SK-N-SH (cell line): ENCODE measurements at regions not wholly inside any gene's neighbourhood (a gene's known extent, or its start where the extent isn't known, plus 50 kb on each side); places are given as distances from the start of the nearest gene placed in this dataset.

Experiments used
- CTCF ChIA-PET: fragments of 300-600, 350-600 bp; formaldehyde crosslinking; extraction: SDS; loops from one replicate; lab custom pipeline; 2021; lab: Yijun Ruan, JAX
- POLR2A ChIA-PET: fragments of 350-600 bp; sonication (Branson Sonifier 250); formaldehyde crosslinking; extraction: SDS; loops from one replicate; lab custom pipeline; 2020; ENCODE audit warnings: antibody characterized with exemption, inconsistent platforms; lab: Yijun Ruan, JAX
- DNase-seq: peaks from one replicate; pipeline ENCODE4 v3.0.0; 2012
- H2AFZ ChIP-seq: fragments of 200-600 bp; sonication (generic); 2 replicates; pipeline ENCODE4 v1.8.1; 2016; ENCODE audit warnings: antibody characterized with exemption, mild to moderate bottlenecking, low read depth
- H3F3A ChIP-seq: fragments of 200-600 bp; sonication (generic); replicated peaks from 2 replicates; pipeline ENCODE3; 2016; ENCODE audit warnings: antibody characterized with exemption, mild to moderate bottlenecking; ENCODE audit not compliant: insufficient read depth
- H3K27ac ChIP-seq, 2 experiments: fragments of 200-500 bp in 1 of 2; fragments of 200-600 bp in 1 of 2; sonication (Bioruptor generic) in 1 of 2; sonication (generic), shearing (Covaris generic) in 1 of 2; 2 replicates each; pipeline versions ENCODE4 v1.5.1 to v1.6.1; 2014 to 2016; ENCODE audit warnings: low read depth in 2 of 2, inconsistent platforms in 1 of 2, low read length in 1 of 2, mild to moderate bottlenecking in 1 of 2, mixed read lengths in 1 of 2
- H3K27me3 ChIP-seq: fragments of 200-600 bp; sonication (generic), shearing (Covaris generic); 2 replicates; pipeline ENCODE4 v1.6.1; 2016; ENCODE audit warnings: mixed run types; ENCODE audit not compliant: insufficient read depth
- H3K36me3 ChIP-seq, 2 experiments: fragments of 200-500 bp in 1 of 2; fragments of 200-600 bp in 1 of 2; sonication (Bioruptor generic) in 1 of 2; sonication (generic) in 1 of 2; replicated peaks in 1 of 2; 2 replicates each; pipeline versions ENCODE3 to v1.5.1; 2014 to 2016; ENCODE audit warnings: low read length in 1 of 2, mild to moderate bottlenecking in 1 of 2; ENCODE audit not compliant: insufficient read depth in 2 of 2, control insufficient read depth in 1 of 2
- H3K4me1 ChIP-seq, 2 experiments: fragments of 200-500 bp in 1 of 2; fragments of 200-600 bp in 1 of 2; sonication (Bioruptor generic) in 1 of 2; sonication (generic), shearing (Covaris generic) in 1 of 2; 2 replicates each; pipeline versions ENCODE4 v1.5.1 to v1.6.1; 2014 to 2016; ENCODE audit warnings: low read depth in 1 of 2, low read length in 1 of 2, mixed run types in 1 of 2; ENCODE audit not compliant: insufficient read depth in 2 of 2, control insufficient read depth in 1 of 2
- H3K4me2 ChIP-seq: fragments of 200-600 bp; sonication (generic), shearing (Covaris generic); 2 replicates; pipeline ENCODE4 v1.6.1; 2017; ENCODE audit warnings: mixed run types
- H3K4me3 ChIP-seq, 2 experiments: fragments of 200-500 bp in 1 of 2; fragments of 200-600 bp in 1 of 2; sonication (Bioruptor generic) in 1 of 2; sonication (generic), shearing (Covaris generic) in 1 of 2; 2 replicates each; pipeline versions ENCODE4 v1.5.1 to v1.8.1; 2014 to 2016; ENCODE audit warnings: low read depth in 2 of 2, inconsistent platforms in 1 of 2, low read length in 1 of 2, mild to moderate bottlenecking in 1 of 2, mixed read lengths in 1 of 2, moderate library complexity in 1 of 2
- H3K79me2 ChIP-seq: fragments of 200-600 bp; sonication (generic); 2 replicates; pipeline ENCODE4 v1.8.1; 2017; ENCODE audit warnings: mild to moderate bottlenecking; ENCODE audit not compliant: insufficient read depth
- H3K9ac ChIP-seq: fragments of 200-600 bp; sonication (generic); 2 replicates; pipeline ENCODE4 v1.6.1; 2017; ENCODE audit warnings: mixed run types
- H3K9me2 ChIP-seq: fragments of 200-600 bp; sonication (generic); 2 replicates; pipeline ENCODE4 v1.6.1; 2017; ENCODE audit warnings: mixed run types
- H3K9me3 ChIP-seq: fragments of 200-600 bp; sonication (generic); 2 replicates; pipeline ENCODE4 v1.6.1; 2017; ENCODE audit warnings: mixed run types, mild to moderate bottlenecking, moderate library complexity
- H4K20me1 ChIP-seq: fragments of 200-600 bp; sonication (generic); 2 replicates; pipeline ENCODE4 v1.6.1; 2017; ENCODE audit warnings: mild to moderate bottlenecking, mixed run types; ENCODE audit not compliant: insufficient read depth
- CTCF ChIP-seq: fragments of 200-600 bp; sonication (generic); IDR thresholded peaks from 2 replicates; pipeline ENCODE4 v1.6.1; 2017; ENCODE audit warnings: antibody characterized with exemption, mild to moderate bottlenecking, moderate library complexity
- EP300 ChIP-seq, 2 experiments: IDR thresholded peaks; 2 replicates each; pipeline versions ENCODE4 v1.4.0 to v1.6.1; 2012; ENCODE audit warnings: borderline replicate concordance in 1 of 2, low read depth in 1 of 2, low read length in 1 of 2
- EZH2phosphoT487 ChIP-seq: fragments of 200-600 bp; sonication (generic); IDR thresholded peaks from 2 replicates; pipeline ENCODE4 v1.6.1; 2017; ENCODE audit warnings: low read depth, mixed run types, mild to moderate bottlenecking, antibody characterized with exemption, moderate library complexity, borderline replicate concordance
- FOSL2 ChIP-seq: IDR thresholded peaks from 2 replicates; pipeline ENCODE4 v1.4.0; 2012; ENCODE audit warnings: low read depth, mild to moderate bottlenecking, moderate library complexity, borderline replicate concordance
- FOXJ3 ChIP-seq: sonication (generic); formaldehyde crosslinking; IDR thresholded peaks from 2 replicates; pipeline ENCODE4 v1.5.1; 2020; ENCODE audit warnings: mild to moderate bottlenecking, missing genetic modification reagents
- FOXM1 ChIP-seq: IDR thresholded peaks from 2 replicates; pipeline ENCODE4 v1.4.0; 2012; ENCODE audit warnings: low read depth, mild to moderate bottlenecking
- GABPA ChIP-seq: IDR thresholded peaks from 2 replicates; pipeline ENCODE4 v1.4.0; 2012; ENCODE audit warnings: low read depth, mild to moderate bottlenecking
- GATA2 ChIP-seq: sonication (generic); formaldehyde crosslinking; IDR thresholded peaks from 2 replicates; pipeline ENCODE4 v1.5.0; 2020; ENCODE audit warnings: mild to moderate bottlenecking, missing genetic modification reagents
- JUND ChIP-seq: IDR thresholded peaks from 2 replicates; pipeline ENCODE4 v1.4.0; 2012
- MEF2A ChIP-seq: IDR thresholded peaks from 2 replicates; pipeline ENCODE4 v1.4.0; 2012; ENCODE audit warnings: low read depth, borderline replicate concordance
- MXI1 ChIP-seq: IDR thresholded peaks from 2 replicates; pipeline ENCODE4 v1.6.1; 2012; ENCODE audit warnings: mild to moderate bottlenecking, low read depth, low read length, improper control_type of control experiment
- NFIC ChIP-seq: IDR thresholded peaks from 2 replicates; pipeline ENCODE4 v1.4.0; 2012; ENCODE audit warnings: borderline replicate concordance
- NRF1 ChIP-seq: IDR thresholded peaks from 2 replicates; pipeline ENCODE4 v1.6.1; 2012; ENCODE audit warnings: low read depth, mild to moderate bottlenecking, low read length
- PBX3 ChIP-seq: IDR thresholded peaks from 2 replicates; pipeline ENCODE4; 2012
- RAD21 ChIP-seq: IDR thresholded peaks from 2 replicates; pipeline ENCODE4 v1.6.1; 2012; ENCODE audit warnings: mild to moderate bottlenecking, low read length
- RCOR1 ChIP-seq: fragments of 150-350 bp; IDR thresholded peaks from 2 replicates; pipeline ENCODE4 v1.6.1; 2017; ENCODE audit warnings: antibody characterized with exemption, low read length
- TCF12 ChIP-seq: IDR thresholded peaks from 2 replicates; pipeline ENCODE4 v1.4.0; 2012
- YY1 ChIP-seq: IDR thresholded peaks from 2 replicates; pipeline ENCODE4 v1.4.0; 2012; ENCODE audit warnings: low read depth, mild to moderate bottlenecking
- WGBS: methylation state at CpG from one replicate; pipeline ENCODE4 v1.1.6; 2017; ENCODE audit warnings: low lambda C conversion rate; 5-methylcytosine and 5-hydroxymethylcytosine counted together
- TF ChIP-seq, protein P1 (sequence below): IDR thresholded peaks from 2 replicates; pipeline ENCODE4 v1.4.0; 2012; ENCODE audit warnings: low read depth

- Histone ChIP-seq H3K4me2 (no peak overlapping the region), H3K36me3 (no peaks in the 10 kb centered on the region), H3K9me2 (no peaks in the 10 kb centered on the region), H3K9ac (no peak overlapping the region), H3F3A (no peaks in the 10 kb centered on the region), H3K79me2 (no peaks in the 10 kb centered on the region), H4K20me1 (no peaks in the 10 kb centered on the region), H3K27ac (no peak overlapping the region), H2AFZ (no peak overlapping the region), H3K4me3 (no peak overlapping the region), H3K9me3 (no peaks in the 10 kb centered on the region)
- 5% methylated on average over 1 of the region's 2 CpGs for WGBS
- no peak for DNase-seq
- ChIA-PET CTCF (no interaction called here), POLR2A (no interaction called here)
- no peak for TF ChIP-seq JUND
- TF ChIP-seq MEF2A = no peak
- no peak for TF ChIP-seq RAD21
- TF ChIP-seq NRF1 = no peak
- TF ChIP-seq, all 33 proteins: peak for 0
- H3K4me1 ChIP-seq = 0 out of 4 replicates have a peak, but pooled peaks cover 0 to 4% of the 10 kb centered on the region in 2 experiments
- no peaks in the 10 kb centered on the region; the same call in 1 of the 2 replicates for H3K27me3 ChIP-seq
Measured at GRCh38 chr1:203985676-203986075, 87.2 kb upstream of the SOX13 start.

- no peaks in the 10 kb centered on the region for H3K79me2 ChIP-seq
- H3K27me3 ChIP-seq = no peaks in the 10 kb centered on the region; the same call in 1 of the 2 replicates
- H3K36me3 ChIP-seq = no peaks in the 10 kb centered on the region
- WGBS = 31% methylated on average over 5 of the region's 5 CpGs
- H4K20me1 ChIP-seq = no peaks in the 10 kb centered on the region
- no peaks in the 10 kb centered on the region for H3K9me2 ChIP-seq
- 0 out of 4 replicates have a peak, but pooled peaks cover 0 to 4% of the 10 kb centered on the region in 2 experiments for H3K4me1 ChIP-seq
- CTCF ChIA-PET = interaction anchor here (0.6 kb wide), 1 partner anchor 445 kb away, joined by 3 read pairs; no protein-coding TSS in a partner anchor
- POLR2A ChIA-PET = no interaction called here
- no peaks in the 10 kb centered on the region for H3K9me3 ChIP-seq
- DNase-seq = no peak
- no peak overlapping the region for H3K4me3 ChIP-seq
- no peak overlapping the region for H2AFZ ChIP-seq
- no peaks in the 10 kb centered on the region for H3F3A ChIP-seq
- no peak overlapping the region for H3K9ac ChIP-seq
- TF ChIP-seq, protein P1, sequence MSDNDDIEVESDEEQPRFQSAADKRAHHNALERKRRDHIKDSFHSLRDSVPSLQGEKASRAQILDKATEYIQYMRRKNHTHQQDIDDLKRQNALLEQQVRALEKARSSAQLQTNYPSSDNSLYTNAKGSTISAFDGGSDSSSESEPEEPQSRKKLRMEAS = no peak
- TF ChIP-seq CTCF (no peak), YY1 (no peak), TCF12 (no peak), EP300 (IDR thresholded peaks at IDR 0.05; ENCODE audit: borderline replicate concordance in 1 of 2, low read depth in 1 of 2, low read length in 1 of 2) (no peak), GATA2 (CRISPR knock-in tag) (no peak), FOXM1 (no peak), EZH2phosphoT487 (no peak), FOXJ3 (CRISPR knock-in tag) (no peak), MEF2A (no peak), FOSL2 (no peak), NFIC (no peak), MXI1 (no peak), RCOR1 (no peak), PBX3 (no peak), GABPA (no peak)
- H3K4me2 ChIP-seq = no peak overlapping the region
- no peak overlapping the region for H3K27ac ChIP-seq
Measured at GRCh38 chr1:203986887-203987461, 85.9 kb upstream of the SOX13 start.
